Stimulated activated CD8-positive, alpha-beta memory T cell treated with anti-CD3 and anti-CD28 coated beads, Interleukin-15, amount 100 ng/mL, for 4 hours (primary cell): ENCODE measurements at regions not wholly inside any gene's neighbourhood (a gene's known extent, or its start where the extent isn't known, plus 50 kb on each side); places are given as distances from the start of the nearest gene placed in this dataset.

Experiments
- DNase-seq, 2 donors: peaks; one replicate each; pipeline ENCODE4 v3.0.0-alpha.2; 2020; ENCODE audit warnings: low read depth in 2 of 2

DNA sequence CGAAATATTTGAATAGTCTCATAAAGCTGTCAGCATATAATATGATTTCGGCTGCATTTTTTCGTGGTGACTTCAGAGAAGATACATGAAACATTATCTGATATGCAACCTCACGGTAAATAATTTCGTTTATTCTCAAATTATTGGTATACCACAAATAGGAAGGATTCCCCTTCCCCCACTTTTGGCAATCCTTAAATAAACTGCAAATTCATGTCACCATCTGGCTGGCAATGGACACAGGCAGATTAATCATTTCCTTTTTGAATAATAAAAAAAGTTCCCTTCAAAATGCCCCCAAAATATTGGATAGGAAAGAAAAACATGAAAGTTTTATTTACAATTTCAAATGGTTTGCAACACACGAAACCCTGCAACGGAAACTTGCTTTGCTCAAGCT is 234.5 kb upstream of the MEOX2 start:
- no peak for DNase-seq

- no peak for DNase-seq
These were observed 230.3 kb upstream of the MEOX2 start for GRCh38 chr7:15916681-15917380.

- no peak for DNase-seq
These were observed 229.3 kb upstream of the MEOX2 start for GRCh38 chr7:15915686-15916293.

GRCh38 chr7:15914611-15915010 is 228.1 kb upstream of the MEOX2 start:
- DNase-seq = no peak

- DNase-seq = no peak
These were observed 220.0 kb upstream of the MEOX2 start for GRCh38 chr7:15906436-15906835.

DNA sequence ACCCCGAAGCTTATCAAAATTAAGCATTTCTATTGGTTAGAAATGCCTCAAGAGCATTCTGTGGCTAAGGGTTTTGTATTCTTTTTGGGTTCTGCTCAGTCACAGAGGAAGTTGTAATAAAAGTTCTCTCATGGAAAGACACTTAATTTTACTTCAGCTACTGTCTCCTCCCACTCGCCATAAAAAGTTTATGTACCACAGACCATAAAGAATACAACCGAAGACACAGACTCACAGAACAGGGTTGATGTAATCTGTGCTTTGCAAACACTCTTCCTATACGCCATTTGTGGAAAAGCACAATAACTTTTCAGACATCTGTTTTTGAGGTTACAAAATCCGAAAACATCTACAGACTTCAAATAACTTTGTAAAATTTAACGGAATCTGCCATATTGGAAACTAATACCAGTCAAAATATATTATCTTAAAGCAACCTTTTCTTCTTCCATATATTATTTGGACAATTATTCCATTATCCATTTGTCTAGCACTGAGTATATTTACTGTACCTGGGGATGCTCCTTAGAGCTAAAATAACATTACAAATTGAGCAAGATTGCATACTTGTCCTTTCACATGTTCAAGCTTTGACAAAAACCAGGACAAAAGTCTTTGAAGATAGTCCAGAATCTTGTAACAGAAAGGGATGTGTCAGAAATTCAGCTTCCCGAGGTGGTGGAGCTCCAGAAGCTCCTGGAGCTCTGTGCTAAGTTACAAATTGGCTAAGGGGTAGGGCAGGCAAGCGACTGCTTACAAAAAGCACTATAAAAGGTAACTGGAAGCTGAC is 219.0 kb upstream of the MEOX2 start:
- DNase-seq = no peak

GRCh38 chr7:15891151-15891881 is 204.8 kb upstream of the MEOX2 start:
- DNase-seq = no peak

DNA sequence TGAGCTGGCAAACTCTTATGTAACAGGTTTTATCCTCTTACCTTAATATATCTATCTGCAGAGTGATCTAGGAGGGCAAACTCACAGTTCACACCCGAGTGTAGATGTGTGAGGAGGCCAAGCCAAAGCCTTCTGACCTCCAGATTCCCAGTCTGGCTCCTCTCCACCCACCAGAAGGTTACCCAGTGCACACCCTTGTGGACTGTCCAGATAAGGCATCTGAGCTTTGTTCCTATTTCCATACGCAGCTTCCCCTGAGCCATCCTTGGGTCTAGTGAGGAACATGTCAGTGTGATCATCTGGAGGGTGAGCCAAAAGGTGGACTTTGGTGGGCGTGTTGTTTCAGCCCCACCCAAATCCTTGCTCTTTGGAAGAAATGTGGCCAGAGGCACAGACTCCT is 203.0 kb upstream of the MEOX2 start:
- no peak for DNase-seq

DNA sequence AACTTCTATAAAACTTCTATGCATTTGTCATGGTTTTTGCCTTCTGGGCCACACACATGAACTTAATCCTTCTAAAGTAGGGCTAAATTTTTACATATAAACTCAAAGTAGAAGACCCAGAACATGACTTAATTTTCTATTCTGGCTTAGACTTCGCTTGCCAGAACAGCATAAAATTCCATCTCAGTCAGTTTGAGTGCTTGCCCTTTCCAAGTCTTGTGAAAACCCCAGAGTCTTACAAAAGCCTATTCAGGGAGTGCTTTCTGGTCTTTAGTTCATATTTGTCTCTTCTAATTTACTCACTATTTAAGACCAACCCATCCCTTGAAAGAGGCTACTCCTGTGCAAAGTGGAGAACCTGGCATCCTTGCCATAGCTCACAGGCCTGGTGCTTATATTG is 201.6 kb upstream of the MEOX2 start:
- no peak for DNase-seq

DNA sequence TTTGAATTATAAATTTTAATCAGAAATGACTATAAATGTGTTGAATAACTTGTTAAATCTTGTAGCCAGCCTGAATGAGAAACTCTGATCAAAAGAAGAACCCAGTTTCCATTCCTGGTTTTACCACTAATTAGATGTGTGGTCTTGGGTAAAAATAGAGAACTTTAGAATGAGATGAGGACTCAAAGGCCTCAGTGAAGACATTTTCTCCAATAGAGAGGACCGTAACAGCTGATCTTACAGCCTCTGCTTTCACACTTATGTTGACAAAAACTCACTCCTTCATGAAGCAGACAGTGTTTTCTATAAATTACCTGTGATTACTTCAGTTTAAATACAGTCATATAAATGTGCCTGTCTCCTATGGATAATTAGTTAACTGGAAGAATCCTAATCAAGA is 200.1 kb upstream of the MEOX2 start:
- no peak for DNase-seq

DNA sequence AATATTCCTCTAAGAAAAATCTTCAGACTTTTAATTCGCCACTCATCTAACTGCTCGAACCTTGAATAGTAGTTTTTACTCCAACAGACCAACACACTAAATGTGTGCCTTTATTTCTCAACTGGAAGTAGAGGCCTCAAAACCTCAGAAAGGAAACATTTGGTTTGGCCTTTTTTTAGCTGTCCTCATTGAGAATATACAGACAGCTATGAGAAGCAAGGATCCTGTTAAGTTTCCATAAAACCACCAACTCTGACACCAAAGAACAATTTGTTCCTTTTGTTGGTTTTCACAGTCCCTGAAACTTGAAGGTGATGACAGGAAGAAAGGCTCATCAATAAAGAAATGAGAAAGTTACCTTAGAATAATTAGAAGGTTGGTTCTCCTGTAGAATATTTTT is 199.2 kb upstream of the MEOX2 start:
- DNase-seq = no peak

DNA sequence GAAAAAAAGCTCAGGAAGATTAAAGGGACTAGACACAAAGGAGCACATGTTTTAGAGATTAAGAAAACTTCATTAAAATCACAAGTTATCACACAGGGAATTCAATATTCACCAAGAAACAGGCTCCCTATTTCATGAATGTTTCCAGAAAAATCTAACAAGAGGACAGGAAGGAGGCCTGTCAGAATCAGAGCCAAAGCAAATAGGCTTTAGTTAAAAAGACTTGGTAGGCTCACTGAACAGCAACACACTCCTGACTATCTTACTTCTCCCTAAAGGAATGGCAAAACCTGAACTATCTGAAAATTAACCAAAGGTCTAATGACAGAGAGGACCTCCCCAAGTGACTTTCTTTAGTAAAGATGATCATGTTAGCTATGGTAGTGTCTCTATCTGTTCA is 188.3 kb upstream of the MEOX2 start:
- no peak for DNase-seq

DNA sequence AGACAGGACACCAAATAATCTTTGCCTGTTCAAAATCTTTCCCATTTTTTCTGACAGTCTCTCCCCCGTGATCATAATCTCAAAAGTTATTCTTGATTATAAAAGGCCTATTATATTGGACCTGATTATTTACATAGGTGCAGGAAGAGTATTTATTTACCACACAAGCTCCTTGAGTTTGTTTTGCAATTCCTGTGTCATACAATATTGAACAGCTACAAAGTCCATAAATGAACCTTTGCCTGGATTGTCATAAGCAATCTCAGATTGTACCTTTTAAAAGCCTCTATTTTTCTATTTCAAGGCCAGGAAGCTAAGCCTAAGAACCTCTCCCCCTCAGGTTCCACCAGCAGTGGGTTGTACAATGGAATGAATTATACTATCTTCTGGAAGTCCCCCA is 183.9 kb upstream of the MEOX2 start:
- no peak for DNase-seq

- DNase-seq = no peak
These were observed 181.0 kb upstream of the MEOX2 start for GRCh38 chr7:15867441-15867840.

- DNase-seq = no peak
These were observed 180.3 kb upstream of the MEOX2 start for GRCh38 chr7:15866753-15867152.

GRCh38 chr7:15864626-15864991 is 178.1 kb upstream of the MEOX2 start:
- DNase-seq = no peak

GRCh38 chr7:15863951-15864625 is 177.6 kb upstream of the MEOX2 start:
- no peak for DNase-seq

DNA sequence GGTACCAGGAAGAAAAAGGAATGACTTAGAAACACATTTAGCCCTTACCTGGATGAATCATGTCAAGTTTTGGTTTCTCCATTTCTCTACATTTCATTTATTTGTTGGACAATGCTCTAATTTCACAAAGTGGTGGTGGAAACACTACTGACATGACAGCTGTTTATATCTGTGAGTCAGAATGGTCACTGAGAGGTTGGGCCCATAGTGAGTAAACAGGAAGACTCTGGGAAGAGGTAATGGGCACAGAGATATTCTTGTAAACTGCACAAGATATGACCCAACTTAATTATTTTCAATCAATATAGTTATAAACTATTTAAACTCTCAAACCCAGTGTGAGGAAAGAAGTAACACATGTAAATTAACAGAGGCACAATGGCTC is 176.3 kb upstream of the MEOX2 start:
- no peak for DNase-seq

- DNase-seq = no peak
These were observed 175.7 kb upstream of the MEOX2 start for GRCh38 chr7:15862016-15862780.

GRCh38 chr7:15860264-15860949 is 173.9 kb upstream of the MEOX2 start:
- DNase-seq = no peak

DNA sequence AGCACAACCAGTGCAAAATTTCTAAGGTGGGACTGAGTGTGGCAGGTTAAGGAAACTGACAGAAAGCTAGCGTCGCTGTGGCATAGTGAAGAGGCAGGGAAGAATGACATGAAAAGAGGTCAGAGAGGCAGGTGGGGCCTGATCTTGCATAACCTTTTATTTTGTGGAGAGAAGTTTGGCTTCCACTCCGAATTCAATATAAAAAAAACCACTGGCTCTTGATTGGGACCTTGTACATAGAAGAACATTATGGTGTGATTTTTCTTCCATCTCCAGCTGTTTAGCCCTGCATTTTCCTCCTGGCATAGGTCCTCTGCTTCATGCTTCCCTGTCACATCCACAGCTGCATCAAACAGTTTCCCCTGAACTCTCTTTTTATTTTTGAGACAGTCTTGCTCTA is 170.5 kb upstream of the MEOX2 start:
- DNase-seq = no peak
